Endothelial cell of umbilical vein (primary cell): ENCODE measurements at regions not wholly inside any gene's neighbourhood (a gene's known extent, or its start where the extent isn't known, plus 50 kb on each side); places are given as distances from the start of the nearest gene placed in this dataset.

ENCODE experiments used
- BruUV-seq: library from RNA; stranded (reverse); fragments of 400-500 nt; replicated peaks from 2 replicates; lab custom pipeline; 2021; lab: Mats Ljungman, UMichigan
- CTCF ChIA-PET: fragments of 300-600, 350-600 bp; sonication (Branson Sonifier 250); formaldehyde crosslinking; loops from one replicate; lab custom pipeline; 2021; ENCODE audit warnings: antibody characterized with exemption, inconsistent platforms; lab: Charles Lee
- POLR2A ChIA-PET: fragments of 300-600, 350-600 bp; sonication (Branson Sonifier 250); formaldehyde crosslinking; loops from one replicate; lab custom pipeline; 2021; ENCODE audit warnings: antibody characterized with exemption, inconsistent platforms; lab: Charles Lee
- DNase-seq: peaks from one replicate; pipeline ENCODE4 v3.0.0-alpha.2; 2011; ENCODE audit warnings: low read depth, low spot score
- FAIRE-seq: peaks from 2 replicates; lab custom pipeline; 2011; peaks lifted over from hg19 to GRCh38; lab: Jason Lieb, UNC
- H2AFZ ChIP-seq: 2 replicates; pipeline ENCODE4 v1.6.0; 2012; ENCODE audit warnings: low read depth, low read length, control low read depth, inconsistent platforms
- H3K27ac ChIP-seq: 2 replicates; pipeline ENCODE4 v1.5.1; 2011; ENCODE audit warnings: low read depth, mild to moderate bottlenecking, control low read depth, low read length, moderate library complexity; ENCODE audit not compliant: insufficient read depth
- H3K27me3 ChIP-seq, 2 experiments: 2 replicates each; pipeline versions ENCODE4 v1.6.0 to v1.6.1; 2011; ENCODE audit warnings: low read length in 2 of 2, mixed read lengths in 1 of 2; ENCODE audit not compliant: control insufficient read depth in 2 of 2, insufficient read depth in 2 of 2
- H3K36me3 ChIP-seq, 2 experiments: 2 replicates in 1 of 2; 3 replicates in 1 of 2; pipeline ENCODE4 v1.5.1; 2011; ENCODE audit warnings: low read length in 2 of 2, mild to moderate bottlenecking in 1 of 2, moderate library complexity in 1 of 2; ENCODE audit not compliant: control insufficient read depth in 2 of 2, insufficient read depth in 2 of 2; ENCODE audit errors: extremely low read depth in 1 of 2
- H3K4me1 ChIP-seq: 3 replicates; pipeline ENCODE4 v1.5.1; 2011; ENCODE audit warnings: mild to moderate bottlenecking, low read length; ENCODE audit not compliant: control insufficient read depth, insufficient read depth; ENCODE audit errors: extremely low read depth
- H3K4me2 ChIP-seq: 2 replicates; pipeline ENCODE4 v1.6.1; 2011; ENCODE audit warnings: low read length, control low read depth, mixed read lengths; ENCODE audit not compliant: insufficient read depth
- H3K4me3 ChIP-seq, 3 experiments: fragments of 200-600 bp in 1 of 3; sonication (generic), shearing (Covaris generic) in 1 of 3; replicated peaks in 1 of 3; 2 replicates each; pipeline ENCODE4 v1.5.1; 2011 to 2016; ENCODE audit warnings: control low read depth in 3 of 3, low read length in 3 of 3, mild to moderate bottlenecking in 2 of 3, inconsistent platforms in 1 of 3, low read depth in 1 of 3, moderate library complexity in 1 of 3; ENCODE audit not compliant: insufficient read depth in 1 of 3
- H3K79me2 ChIP-seq: 2 replicates; pipeline ENCODE4 v1.6.0; 2012; ENCODE audit warnings: low read length, inconsistent platforms; ENCODE audit not compliant: control insufficient read depth, insufficient read depth
- H3K9ac ChIP-seq: replicated peaks from 2 replicates; pipeline ENCODE3; 2011; ENCODE audit warnings: low read length, control low read depth; ENCODE audit not compliant: insufficient read depth; ENCODE audit errors: extremely low read depth
- H3K9me1 ChIP-seq: replicated peaks from 3 replicates; pipeline ENCODE4 v1.6.0; 2011; ENCODE audit warnings: mild to moderate bottlenecking, low read length; ENCODE audit not compliant: control insufficient read depth, insufficient read depth; ENCODE audit errors: extremely low read depth
- H3K9me3 ChIP-seq: replicated peaks from 2 replicates; pipeline ENCODE4 v1.5.1; 2012; ENCODE audit warnings: low read length, inconsistent platforms; ENCODE audit not compliant: control insufficient read depth, insufficient read depth
- H4K20me1 ChIP-seq: replicated peaks from 2 replicates; pipeline ENCODE3; 2011; ENCODE audit warnings: mild to moderate bottlenecking, low read length; ENCODE audit not compliant: control insufficient read depth, insufficient read depth; ENCODE audit errors: extremely low read depth
- CTCF ChIP-seq, 2 donors: IDR thresholded peaks; 1 replicate in 1 of 2; 2 replicates in 1 of 2; pipeline ENCODE4 v1.5.1; 2011; ENCODE audit warnings: low read length in 2 of 2, mild to moderate bottlenecking in 2 of 2, moderate library complexity in 2 of 2, control low read depth in 1 of 2, inconsistent platforms in 1 of 2, low read depth in 1 of 2; ENCODE audit not compliant: insufficient read depth in 1 of 2; ENCODE audit errors: extremely low read depth in 1 of 2
- EZH2 ChIP-seq: IDR thresholded peaks from 2 replicates; pipeline ENCODE4 v1.6.1; 2012; ENCODE audit warnings: borderline replicate concordance, low read depth, mild to moderate bottlenecking, moderate library complexity, low read length, inconsistent platforms; ENCODE audit not compliant: severe bottlenecking
- FOS ChIP-seq: IDR thresholded peaks from 2 replicates; pipeline ENCODE4 v1.6.1; 2011; ENCODE audit warnings: mild to moderate bottlenecking, low read length, moderate library complexity, borderline replicate concordance; ENCODE audit not compliant: insufficient read depth
- GATA2 ChIP-seq: IDR thresholded peaks from 2 replicates; pipeline ENCODE4 v1.7.0; 2011; ENCODE audit warnings: low read depth, mild to moderate bottlenecking, moderate library complexity, mixed read lengths, low read length; ENCODE audit not compliant: insufficient read length, insufficient read depth
- JUN ChIP-seq: IDR thresholded peaks from 2 replicates; pipeline ENCODE4 v1.6.1; 2011; ENCODE audit warnings: borderline replicate concordance, low read depth; ENCODE audit not compliant: insufficient read length, insufficient read depth
- MAX ChIP-seq: IDR thresholded peaks from 2 replicates; pipeline ENCODE4 v1.6.1; 2011; ENCODE audit not compliant: insufficient read depth, insufficient read length
- MYC ChIP-seq: IDR thresholded peaks from one replicate; pipeline ENCODE4 v1.6.1; 2011; ENCODE audit warnings: mild to moderate bottlenecking, low read depth, low read length
- POLR2A ChIP-seq: IDR thresholded peaks from 2 replicates; pipeline ENCODE4 v1.6.1; 2012; ENCODE audit warnings: low read depth, mild to moderate bottlenecking, control low read depth, low read length
- POLR2AphosphoS5 ChIP-seq: IDR thresholded peaks from 2 replicates; pipeline ENCODE4 v1.6.1; 2012; ENCODE audit warnings: low read depth, mild to moderate bottlenecking, control low read depth, low read length, moderate library complexity; ENCODE audit not compliant: insufficient read depth
- dilution Hi-C: fragments of 300-500 bp; cut with MboI; formaldehyde crosslinking; loops from one replicate; pipeline ENCODE4 v1.15.0; 2019; ENCODE audit warnings: low sequenced_read_pairs; ENCODE audit not compliant: extremely low pct_ligation_motif_present
- intact Hi-C: fragments of 100-400 bp; cut with micrococcal nuclease; formaldehyde crosslinking; loops from one replicate; pipeline ENCODE4 v1.10.0; 2022

- ChIA-PET POLR2A (no interaction called here), CTCF (interaction anchor here (1.0 to 2.3 kb wide), 2 partner anchors 9 to 22 kb away, joined by 4 to 7 read pairs; no protein-coding TSS in a partner anchor)
- no peak overlapping the region for H3K9ac ChIP-seq
- no TSS peak for BruUV-seq
- DNase-seq (no peak), FAIRE-seq (no peak)
- peaks cover 3% of the 10 kb centered on the region for H3K4me1 ChIP-seq
- no peaks in the 10 kb centered on the region for H3K36me3 ChIP-seq
- no peaks in the 10 kb centered on the region for H3K9me1 ChIP-seq
- no peaks in the 10 kb centered on the region for H3K27me3 ChIP-seq
- no peaks in the 10 kb centered on the region for H3K9me3 ChIP-seq
- no peak overlapping the region for H3K4me3 ChIP-seq
- intact Hi-C loops = no loop called here
- H3K4me2 ChIP-seq = no peak overlapping the region
- no peak overlapping the region for H3K27ac ChIP-seq
- no peaks in the 10 kb centered on the region for H4K20me1 ChIP-seq
- no peak overlapping the region for H2AFZ ChIP-seq
- no peaks in the 10 kb centered on the region for H3K79me2 ChIP-seq
- dilution Hi-C loops = no loop called here
- TF ChIP-seq JUN (no peak), MAX (no peak)
Measured at GRCh38 chr1:117732065-117732797, 126.4 kb downstream of the TENT5C start.

- no TSS peak for BruUV-seq
- H3K4me1 ChIP-seq = peaks cover 3% of the 10 kb centered on the region
- H3K79me2 ChIP-seq = no peaks in the 10 kb centered on the region
- H3K4me2 ChIP-seq = no peak overlapping the region
- no peaks in the 10 kb centered on the region for H3K9me1 ChIP-seq
- H3K27me3 ChIP-seq = no peaks in the 10 kb centered on the region
- dilution Hi-C loops (no loop called here), intact Hi-C loops (no loop called here)
- H3K36me3 ChIP-seq = no peaks in the 10 kb centered on the region
- no peak overlapping the region for H2AFZ ChIP-seq
- ChIA-PET CTCF (interaction anchor here (1.0 to 2.3 kb wide), 2 partner anchors 8 to 21 kb away, joined by 4 to 7 read pairs; no protein-coding TSS in a partner anchor), POLR2A (no interaction called here)
- no peak overlapping the region for H3K4me3 ChIP-seq
- H3K9ac ChIP-seq = no peak overlapping the region
- H4K20me1 ChIP-seq = no peaks in the 10 kb centered on the region
- no peak for FAIRE-seq
- H3K27ac ChIP-seq = no peak overlapping the region
- TF ChIP-seq GATA2 = no peak
- TF ChIP-seq FOS = no peak
- no peak for TF ChIP-seq CTCF (IDR thresholded peaks at IDR 0.05; ENCODE audit: extremely low read depth in 1 of 2, insufficient read depth in 1 of 2, low read depth in 1 of 2, low read length in 2 of 2)
- TF ChIP-seq MYC = no peak
- no peak for TF ChIP-seq POLR2AphosphoS5
- no peak for TF ChIP-seq MAX
- no peak for TF ChIP-seq JUN
- TF ChIP-seq POLR2A = no peak
- no peak for TF ChIP-seq EZH2
- no peak for DNase-seq
- H3K9me3 ChIP-seq = no peaks in the 10 kb centered on the region
Measured at GRCh38 chr1:117732956-117733355, 127.1 kb downstream of the TENT5C start.
